Calu3 (cell line): ENCODE measurements at regions not wholly inside any gene's neighbourhood (a gene's known extent, or its start where the extent isn't known, plus 50 kb on each side); places are given as distances from the start of the nearest gene placed in this dataset.
A peak's percentile ranks its signal among the peaks of the same experiment; 100 is the strongest.

ENCODE experiments used
- BruUV-seq: library from RNA; stranded (reverse); fragments of 400-500 nt; replicated peaks from 2 replicates; lab custom pipeline; 2021; lab: Mats Ljungman, UMichigan
- CTCF ChIA-PET: fragments of 300-600 bp; sonication (Branson Sonifier 250); formaldehyde crosslinking; loops from one replicate; lab custom pipeline; 2022; ENCODE audit warnings: antibody characterized with exemption; lab: Charles Lee
- DNase-seq: peaks from one replicate; pipeline ENCODE4 v3.0.0; 2022
- H3K27ac Mint-ChIP-seq: one replicate; pipeline ENCODE4 v1.8.0; 2022; ENCODE audit warnings: mixed read lengths; ENCODE audit not compliant: unreplicated experiment
- H3K27me3 Mint-ChIP-seq: one replicate; pipeline ENCODE4 v1.8.0; 2022; ENCODE audit warnings: mixed read lengths; ENCODE audit not compliant: unreplicated experiment
- H3K36me3 Mint-ChIP-seq: one replicate; pipeline ENCODE4 v1.8.0; 2022; ENCODE audit warnings: mild to moderate bottlenecking, moderate library complexity, mixed read lengths; ENCODE audit not compliant: insufficient read depth, unreplicated experiment
- H3K4me1 Mint-ChIP-seq: one replicate; pipeline ENCODE4 v1.8.0; 2022; ENCODE audit warnings: mild to moderate bottlenecking, low read depth, mixed read lengths; ENCODE audit not compliant: unreplicated experiment
- H3K4me3 Mint-ChIP-seq: one replicate; pipeline ENCODE4 v1.8.0; 2022; ENCODE audit warnings: mild to moderate bottlenecking, low read depth, moderate library complexity, mixed read lengths; ENCODE audit not compliant: unreplicated experiment
- H3K9me3 Mint-ChIP-seq: one replicate; pipeline ENCODE4 v1.8.0; 2022; ENCODE audit warnings: low read depth, mixed read lengths; ENCODE audit not compliant: unreplicated experiment
- CTCF ChIP-seq: fragments of 200-600 bp; IDR thresholded peaks from one replicate; pipeline ENCODE4 v1.8.0; 2022; ENCODE audit warnings: antibody characterized with exemption; ENCODE audit not compliant: unreplicated experiment
- intact Hi-C: fragments of 100-400 bp; cut with micrococcal nuclease; formaldehyde crosslinking; loops from one replicate; pipeline ENCODE4 v1.10.0; 2022; ENCODE audit not compliant: unreplicated experiment

GRCh38 chr6:18792866-18793265 is 405.7 kb downstream of the RNF144B start:
- CTCF ChIA-PET: no interaction called here
- Mint-ChIP-seq H3K4me3 (no peak overlapping the region), H3K9me3 (peaks cover 16% of the 10 kb centered on the region), H3K27ac (no peak overlapping the region), H3K4me1 (no peaks in the 10 kb centered on the region), H3K27me3 (no peaks in the 10 kb centered on the region), H3K36me3 (no peaks in the 10 kb centered on the region)
- no TSS peak for BruUV-seq
- no peak for TF ChIP-seq CTCF
- no peak for DNase-seq
- intact Hi-C loops: no loop called here

GRCh38 chr6:18795726-18796125 is 408.6 kb downstream of the RNF144B start:
- TF ChIP-seq CTCF: no peak
- BruUV-seq: no TSS peak
- no peaks in the 10 kb centered on the region for H3K36me3 Mint-ChIP-seq
- peaks cover 16% of the 10 kb centered on the region for H3K9me3 Mint-ChIP-seq
- H3K4me3 Mint-ChIP-seq: no peak overlapping the region
- H3K27ac Mint-ChIP-seq: no peak overlapping the region
- DNase-seq: no peak
- no peaks in the 10 kb centered on the region for H3K27me3 Mint-ChIP-seq
- no peaks in the 10 kb centered on the region for H3K4me1 Mint-ChIP-seq
- intact Hi-C loops: no loop called here
- CTCF ChIA-PET: no interaction called here

- Mint-ChIP-seq H3K4me1 (no peaks in the 10 kb centered on the region), H3K36me3 (no peaks in the 10 kb centered on the region), H3K4me3 (no peak overlapping the region), H3K27ac (no peak overlapping the region), H3K9me3 (peaks cover 10% of the 10 kb centered on the region), H3K27me3 (no peaks in the 10 kb centered on the region)
- no TSS peak for BruUV-seq
- intact Hi-C loops: no loop called here
- TF ChIP-seq CTCF: no peak
- CTCF ChIA-PET: no interaction called here
- no peak for DNase-seq
Measured at GRCh38 chr6:18820725-18821124, 433.6 kb downstream of the RNF144B start.

GRCh38 chr6:18823782-18824386 is 436.7 kb downstream of the RNF144B start:
- Mint-ChIP-seq H3K36me3 (no peaks in the 10 kb centered on the region), H3K9me3 (peaks cover 17% of the 10 kb centered on the region), H3K27ac (no peak overlapping the region), H3K4me1 (no peaks in the 10 kb centered on the region), H3K4me3 (no peak overlapping the region), H3K27me3 (no peaks in the 10 kb centered on the region)
- intact Hi-C loops: no loop called here
- BruUV-seq: no TSS peak
- no peak for TF ChIP-seq CTCF
- DNase-seq: peak; percentile 16
- CTCF ChIA-PET: no interaction called here
